K562 (cell line): ENCODE measurements at regions not wholly inside any gene's neighbourhood (a gene's known extent, or its start where the extent isn't known, plus 50 kb on each side); places are given as distances from the start of the nearest gene placed in this dataset.

Experiments used
- ATAC-seq: fragments of 200-7000 bp; cut with Tn5 transposase; 3 replicates; pipeline ENCODE4 v1.9.1; 2020; ENCODE audit warnings: moderate library complexity
- BruUV-seq: library from RNA; stranded (reverse); fragments of 400-500 nt; replicated peaks from 2 replicates; lab custom pipeline; 2021; lab: Mats Ljungman, UMichigan
- CTCF ChIA-PET: fragments of 300-600 bp; formaldehyde crosslinking; extraction: SDS; loops from one replicate; lab custom pipeline; 2021; ENCODE audit warnings: low intra/inter-chr PET ratio; lab: Yijun Ruan, JAX
- POLR2A ChIA-PET: fragments of 300-600, 350-650 bp; sonication (Branson Sonifier 250); formaldehyde crosslinking; extraction: SDS; loops from one replicate; lab custom pipeline; 2021; ENCODE audit warnings: antibody characterized with exemption, inconsistent platforms; lab: Yijun Ruan, JAX
- DNase-seq, 4 experiments: peaks; one replicate each; pipeline versions ENCODE4 v3.0.0 to v3.0.0-alpha.2; 2011 to 2018; ENCODE audit warnings: low spot score in 3 of 4, mixed read lengths in 3 of 4; ENCODE audit errors: extremely low read depth in 1 of 4
- FAIRE-seq: peaks from 2 replicates; lab custom pipeline; 2011; peaks lifted over from hg19 to GRCh38; lab: Jason Lieb, UNC
- H2AFZ ChIP-seq: 2 replicates; pipeline ENCODE4 v1.6.0; 2011; ENCODE audit warnings: low read depth, low read length, control low read depth, inconsistent platforms
- H3K27ac ChIP-seq: fragments of 200-600 bp; 3 replicates; pipeline ENCODE4 v1.8.0; 2011; ENCODE audit warnings: low read depth, mild to moderate bottlenecking, control low read depth, inconsistent platforms, low read length, moderate library complexity, mixed read lengths; ENCODE audit errors: extremely low read depth
- H3K27me3 ChIP-seq, 2 experiments: fragments of 300-600 bp in 1 of 2; 2 replicates in 1 of 2; 3 replicates in 1 of 2; pipeline versions ENCODE4 v1.6.0 to v1.8.0; 2011; ENCODE audit warnings: inconsistent platforms in 2 of 2, low read length in 2 of 2, mild to moderate bottlenecking in 1 of 2, mixed read lengths in 1 of 2, moderate library complexity in 1 of 2; ENCODE audit not compliant: control insufficient read depth in 2 of 2, insufficient read depth in 2 of 2
- H3K36me3 ChIP-seq: fragments of 300-600 bp; 3 replicates; pipeline ENCODE4 v1.8.0; 2011; ENCODE audit warnings: mild to moderate bottlenecking, low read length, inconsistent platforms; ENCODE audit not compliant: control insufficient read depth, insufficient read depth
- H3K4me1 ChIP-seq, 2 experiments: fragments of 200-600 bp in 1 of 2; replicated peaks in 1 of 2; 2 replicates in 1 of 2; 3 replicates in 1 of 2; pipeline versions ENCODE4 v1.5.1 to v1.8.0; 2011; ENCODE audit warnings: inconsistent platforms in 2 of 2, low read length in 2 of 2, mild to moderate bottlenecking in 1 of 2, mixed read lengths in 1 of 2, moderate library complexity in 1 of 2; ENCODE audit not compliant: control insufficient read depth in 2 of 2, insufficient read depth in 2 of 2
- H3K4me2 ChIP-seq: 2 replicates; pipeline ENCODE4 v1.6.1; 2011; ENCODE audit warnings: low read length, control low read depth, inconsistent platforms, mixed read lengths; ENCODE audit not compliant: insufficient read depth
- H3K4me3 ChIP-seq: fragments of 200-600 bp; sonication (generic), shearing (Covaris generic); 2 replicates; pipeline ENCODE4 v1.5.1; 2016; ENCODE audit warnings: control low read depth, inconsistent platforms
- H3K79me2 ChIP-seq: fragments of 200-600 bp; 3 replicates; pipeline ENCODE4 v1.8.0; 2011; ENCODE audit warnings: low read length, inconsistent platforms; ENCODE audit not compliant: control insufficient read depth, insufficient read depth
- H3K9ac ChIP-seq, 2 experiments: 2 replicates each; pipeline versions ENCODE4 v1.6.0 to v1.6.1; 2011; ENCODE audit warnings: low read depth in 2 of 2, low read length in 2 of 2, control low read depth in 1 of 2, inconsistent platforms in 1 of 2, mild to moderate bottlenecking in 1 of 2, mixed read lengths in 1 of 2; ENCODE audit not compliant: insufficient read depth in 1 of 2
- H3K9me1 ChIP-seq: one replicate; pipeline ENCODE4 v1.6.0; 2011; ENCODE audit warnings: inconsistent platforms, mild to moderate bottlenecking, low read length, moderate library complexity; ENCODE audit not compliant: control insufficient read depth, insufficient read depth
- H3K9me3 ChIP-seq: replicated peaks from 2 replicates; pipeline ENCODE4 v1.5.1; 2011; ENCODE audit warnings: low read depth, low read length, inconsistent platforms; ENCODE audit not compliant: control insufficient read depth, insufficient read depth
- H4K20me1 ChIP-seq: replicated peaks from 2 replicates; pipeline ENCODE4 v1.6.1; 2011; ENCODE audit warnings: low read length, inconsistent platforms, mixed read lengths; ENCODE audit not compliant: control insufficient read depth, insufficient read depth
- AFF4 ChIP-seq: sonication (generic); formaldehyde crosslinking; IDR thresholded peaks from 2 replicates; pipeline ENCODE4 v1.8.0; 2023; ENCODE audit warnings: mild to moderate bottlenecking, missing genetic modification reagents
- GATAD2B ChIP-seq: fragments of 450-650 bp; IDR thresholded peaks from 2 replicates; pipeline ENCODE4 v1.6.1; 2017; ENCODE audit warnings: mild to moderate bottlenecking, borderline replicate concordance
- MAZ ChIP-seq, 2 experiments: fragments of 450-650 bp in 1 of 2; sonication (generic) in 1 of 2; formaldehyde crosslinking; IDR thresholded peaks in 1 of 2; conservative IDR thresholded peaks in 1 of 2; 2 replicates each; pipeline versions ENCODE4 v1.4.0 to v1.5.0; 2020; ENCODE audit warnings: mild to moderate bottlenecking in 1 of 2, missing genetic modification reagents in 1 of 2
- MECOM ChIP-seq: fragments of 250-450 bp; sonication (Bioruptor Pico); IDR thresholded peaks from 2 replicates; pipeline ENCODE4 v1.8.0; 2022; ENCODE audit warnings: inconsistent platforms
- MYC ChIP-seq, 2 experiments: fragments of 250-450 bp in 1 of 2; sonication (Bioruptor Pico) in 1 of 2; IDR thresholded peaks; 2 replicates each; pipeline versions ENCODE4 v1.5.1 to v1.6.1; 2012 to 2021; ENCODE audit warnings: low read depth in 2 of 2, borderline replicate concordance in 1 of 2, improper control_type of control experiment in 1 of 2, low read length in 1 of 2, mild to moderate bottlenecking in 1 of 2, moderate library complexity in 1 of 2
- RFX5 ChIP-seq: IDR thresholded peaks from 2 replicates; pipeline ENCODE4 v1.6.1; 2011; ENCODE audit warnings: low read depth, mild to moderate bottlenecking, improper control_type of control experiment, low read length
- SRSF1 ChIP-seq: fragments of 200-400 bp; formaldehyde crosslinking; IDR thresholded peaks from 2 replicates; pipeline ENCODE4 v1.6.1; 2017; ENCODE audit warnings: mild to moderate bottlenecking, low read depth, low read length, moderate library complexity
- ZBTB49 ChIP-seq: sonication (generic); formaldehyde crosslinking; IDR thresholded peaks from 2 replicates; pipeline ENCODE4 v1.8.0; 2022; ENCODE audit warnings: missing genetic modification reagents, mild to moderate bottlenecking, borderline replicate concordance
- ZFP1 ChIP-seq: fragments of 450-650 bp; formaldehyde crosslinking; IDR thresholded peaks from 2 replicates; pipeline ENCODE4 v1.4.0; 2020; ENCODE audit warnings: mild to moderate bottlenecking, mixed read lengths
- WGBS: fragments of 100-300 bp; shearing (Covaris generic); methylation state at CpG from one replicate; pipeline ENCODE4 v1.1.6; 2016; ENCODE audit warnings: low coverage, mixed read lengths; ENCODE audit not compliant: insufficient coverage; ENCODE audit errors: missing lambda C conversion rate; 5-methylcytosine and 5-hydroxymethylcytosine counted together
- in situ Hi-C: fragments of 300-500 bp; cut with MboI; formaldehyde crosslinking; loops from 4 replicates; pipeline ENCODE4 v1.15.0; 2018; ENCODE audit warnings: inconsistent platforms, mixed read lengths
- intact Hi-C: fragments of 100-400 bp; cut with micrococcal nuclease; formaldehyde crosslinking; loops from 2 replicates; pipeline ENCODE4 v1.14.2; 2022
- TF ChIP-seq, protein P1 (sequence below): IDR thresholded peaks from 2 replicates; pipeline ENCODE4 v1.6.1; 2012; ENCODE audit warnings: low read depth, low read length, improper control_type of control experiment, borderline replicate concordance
- TF ChIP-seq, protein P2 (sequence below): fragments of 450-650 bp; conservative IDR thresholded peaks from 2 replicates; pipeline ENCODE4 v1.6.1; 2016; ENCODE audit warnings: missing genetic modification characterization, low read depth, mild to moderate bottlenecking, missing compliant biosample characterization, moderate library complexity

DNA sequence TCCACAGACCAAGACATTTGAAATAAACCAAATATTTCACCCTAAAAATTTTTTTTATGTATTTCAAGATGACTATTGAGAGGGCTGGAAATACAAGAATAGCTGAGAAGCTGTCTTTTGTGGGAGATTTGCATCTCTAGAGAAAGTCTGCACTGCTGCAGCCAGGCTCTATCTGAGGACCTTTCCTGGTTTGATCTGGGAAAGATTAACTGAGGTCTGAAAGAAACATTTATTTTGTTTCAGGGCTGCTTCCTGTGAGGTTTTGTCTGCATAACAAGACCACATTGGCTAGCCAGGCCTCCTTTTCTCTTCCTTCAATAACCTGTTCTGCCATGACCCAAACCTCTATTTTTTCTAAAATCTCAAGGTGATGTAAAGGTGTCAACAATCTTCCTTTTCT lies 117.5 kb upstream of the ARHGEF26 start (continued):
- TF ChIP-seq SRSF1: no peak
- no peak for TF ChIP-seq RFX5

- ChIA-PET CTCF (no interaction called here), POLR2A (interaction anchor here (1.0 kb wide), 1 partner anchor 13 kb away, joined by 3 read pairs; no protein-coding TSS in a partner anchor)
- FAIRE-seq: no peak
- TF ChIP-seq MAZ (CRISPR knock-in tag; conservative IDR thresholded peaks at IDR 0.05 in 1 of 2, IDR thresholded peaks at IDR 0.05 in 1 of 2): no peak
- TF ChIP-seq MECOM (CRISPR knock-in tag): no peak
- no peak for TF ChIP-seq GATAD2B
- no peak for TF ChIP-seq MYC (IDR thresholded peaks at IDR 0.05; ENCODE audit: low read depth, low read length)
- TF ChIP-seq MYC (CRISPR knock-in tag; IDR thresholded peaks at IDR 0.05; ENCODE audit: borderline replicate concordance, low read depth): no peak
- TF ChIP-seq, protein P1, sequence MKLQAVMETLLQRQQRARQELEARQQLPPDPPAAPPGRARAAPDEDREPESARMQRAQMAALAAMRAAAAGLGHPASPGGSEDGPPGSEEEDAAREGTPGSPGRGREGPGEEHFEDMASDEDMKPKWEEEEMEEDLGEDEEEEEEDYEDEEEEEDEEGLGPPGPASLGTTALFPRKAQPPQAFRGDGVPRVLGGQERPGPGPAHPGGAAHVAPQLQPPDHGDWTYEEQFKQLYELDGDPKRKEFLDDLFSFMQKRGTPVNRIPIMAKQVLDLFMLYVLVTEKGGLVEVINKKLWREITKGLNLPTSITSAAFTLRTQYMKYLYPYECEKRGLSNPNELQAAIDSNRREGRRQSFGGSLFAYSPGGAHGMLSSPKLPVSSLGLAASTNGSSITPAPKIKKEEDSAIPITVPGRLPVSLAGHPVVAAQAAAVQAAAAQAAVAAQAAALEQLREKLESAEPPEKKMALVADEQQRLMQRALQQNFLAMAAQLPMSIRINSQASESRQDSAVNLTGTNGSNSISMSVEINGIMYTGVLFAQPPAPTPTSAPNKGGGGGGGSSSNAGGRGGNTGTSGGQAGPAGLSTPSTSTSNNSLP: no peak
- TF ChIP-seq ZFP1 (CRISPR knock-in tag): no peak
- no peak for TF ChIP-seq AFF4 (CRISPR knock-in tag)
- no peak for TF ChIP-seq ZBTB49
- TF ChIP-seq, protein P2, sequence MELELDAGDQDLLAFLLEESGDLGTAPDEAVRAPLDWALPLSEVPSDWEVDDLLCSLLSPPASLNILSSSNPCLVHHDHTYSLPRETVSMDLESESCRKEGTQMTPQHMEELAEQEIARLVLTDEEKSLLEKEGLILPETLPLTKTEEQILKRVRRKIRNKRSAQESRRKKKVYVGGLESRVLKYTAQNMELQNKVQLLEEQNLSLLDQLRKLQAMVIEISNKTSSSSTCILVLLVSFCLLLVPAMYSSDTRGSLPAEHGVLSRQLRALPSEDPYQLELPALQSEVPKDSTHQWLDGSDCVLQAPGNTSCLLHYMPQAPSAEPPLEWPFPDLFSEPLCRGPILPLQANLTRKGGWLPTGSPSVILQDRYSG (tag): no peak
Observed at GRCh38 chr3:154011036-154011435, 110.2 kb upstream of the ARHGEF26 start.

More at GRCh38 chr3:154011036-154011435, 110.2 kb upstream of the ARHGEF26 start:
- Histone ChIP-seq H3K27me3 (no peaks in the 10 kb centered on the region), H3K4me1 (no peaks in the 10 kb centered on the region), H3K4me2 (no peak overlapping the region), H3K27ac (no peak overlapping the region), H3K4me3 (no peak overlapping the region), H3K36me3 (no peaks in the 10 kb centered on the region), H3K9me3 (no peaks in the 10 kb centered on the region), H2AFZ (no peak overlapping the region), H4K20me1 (no peaks in the 10 kb centered on the region), H3K9me1 (no peaks in the 10 kb centered on the region), H3K79me2 (no peaks in the 10 kb centered on the region), H3K9ac (no peak overlapping the region)
- 2% methylated on average over 5 of the region's 5 CpGs for WGBS
- intact Hi-C loops: no loop called here
- ATAC-seq: no peak
- in situ Hi-C loops: loop anchor here (25.0 kb wide), 1 partner anchor 974 kb away; no protein-coding TSS in a partner anchor
- DNase-seq: no peak
- BruUV-seq: no TSS peak
